ENCODE measurements at regions not wholly inside any gene's neighbourhood (a gene's known extent, or its start where the extent isn't known, plus 50 kb on each side); places are given as distances from the start of the nearest gene placed in this dataset.
"Not testable (repeated sequence)": the region's sequence is repeated elsewhere in the genome, so short reads cannot be mapped to it uniquely, and the experiment has no call there.

GRCh38 chr10:113473011-113473410, 79.8 kb upstream of the HABP2 start:
- intact Hi-C loops (cut with micrococcal nuclease) = no loop called here
- DNase-seq (no peak), ATAC-seq (no peak)

DNA sequence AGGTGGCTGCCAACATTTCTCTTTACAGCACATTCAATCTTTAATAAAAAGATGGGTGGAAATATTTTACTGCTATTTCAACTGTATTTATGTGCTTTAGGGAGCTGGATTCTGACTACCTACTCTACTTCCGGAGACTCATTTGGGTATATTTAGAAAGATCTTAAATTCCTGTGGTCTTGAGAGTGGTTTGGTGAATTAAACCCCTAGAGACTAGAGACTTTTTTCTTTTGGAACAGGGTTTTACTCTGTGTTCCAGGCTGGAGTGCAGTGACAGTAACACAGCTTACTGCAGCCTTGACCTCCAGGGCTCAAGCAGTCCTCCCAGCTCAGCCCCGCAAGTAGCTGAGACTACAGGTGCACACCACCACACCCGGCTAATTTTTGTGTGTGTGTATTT, 79.0 kb upstream of the HABP2 start:
- DNase-seq = no peak
- no peak for ATAC-seq
- intact Hi-C loops (cut with micrococcal nuclease) = no loop called here

DNA sequence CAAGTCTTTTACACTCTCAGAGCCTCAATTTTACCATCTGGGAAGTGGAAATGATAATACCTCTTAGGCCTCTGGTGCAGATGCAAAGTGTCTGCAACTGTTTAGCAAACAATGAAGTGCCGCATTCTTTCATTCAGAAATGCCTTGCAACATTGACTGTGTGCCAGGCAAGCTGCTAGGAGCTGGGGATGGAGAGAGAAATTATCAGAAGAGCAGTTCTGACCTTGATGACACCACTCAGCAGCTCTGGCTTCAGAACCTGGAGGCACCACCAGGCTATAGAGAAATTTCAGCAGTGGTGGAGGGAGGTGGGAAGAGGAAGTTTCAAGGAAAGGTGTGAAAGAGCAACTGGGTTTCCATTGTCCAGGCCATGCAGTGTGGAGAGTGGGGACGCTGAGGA, 78.1 kb upstream of the HABP2 start:
- DNase-seq (no peak), ATAC-seq (peak; percentile 73)
- intact Hi-C loops (cut with micrococcal nuclease) = no loop called here

GRCh38 chr10:113475381-113475807, 77.5 kb upstream of the HABP2 start:
- intact Hi-C loops (cut with micrococcal nuclease) = no loop called here
- ATAC-seq (peak; percentile 66), DNase-seq (no peak)

GRCh38 chr10:113476191-113476590, 76.7 kb upstream of the HABP2 start:
- no peak for DNase-seq
- ATAC-seq = peak; percentile 58
- intact Hi-C loops (cut with micrococcal nuclease) = no loop called here

GRCh38 chr10:113476673-113477072, 76.2 kb upstream of the HABP2 start:
- ATAC-seq = no peak
- intact Hi-C loops (cut with micrococcal nuclease) = no loop called here
- no peak for DNase-seq

- intact Hi-C loops (cut with micrococcal nuclease) = no loop called here
- no peak for ATAC-seq
- DNase-seq = no peak
These were observed 75.4 kb upstream of the HABP2 start for GRCh38 chr10:113477451-113477850.

DNA sequence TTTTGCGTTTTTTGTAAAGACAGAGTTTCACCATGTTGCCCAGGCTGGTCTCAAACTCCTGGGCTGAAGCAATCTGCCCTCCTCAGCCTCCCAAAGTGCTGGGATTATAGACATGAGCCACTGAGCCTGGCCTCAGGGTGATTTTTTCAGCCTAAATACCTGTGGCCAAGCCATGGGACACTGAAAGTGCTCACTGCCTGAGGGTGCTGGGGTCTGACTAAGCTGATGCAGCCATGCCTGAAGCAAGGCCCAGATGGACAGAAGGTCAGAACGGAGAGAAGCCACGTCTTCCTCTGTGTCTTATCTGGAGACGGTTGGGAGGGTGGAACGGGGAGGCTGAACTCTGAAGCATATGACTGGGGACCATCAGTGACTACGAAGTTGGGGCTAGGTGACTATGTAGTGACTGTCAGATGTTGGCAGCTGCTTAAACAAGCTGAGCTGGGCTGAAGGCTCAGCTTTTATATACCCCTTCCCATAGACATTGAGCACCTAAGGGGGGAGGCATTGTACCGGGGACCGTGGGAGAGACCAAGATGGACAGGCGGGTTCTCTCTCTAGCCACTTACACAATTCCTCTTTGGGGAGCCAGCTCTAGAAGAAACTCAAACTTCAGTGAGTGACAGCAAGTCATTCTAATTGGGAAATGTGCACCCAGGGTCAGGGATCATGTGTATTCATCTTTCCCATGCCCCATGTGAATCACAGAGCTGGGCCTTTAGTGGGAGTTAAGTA, 73.3 kb upstream of the HABP2 start:
- intact Hi-C loops (cut with micrococcal nuclease) = no loop called here
- no peak for DNase-seq
- no peak for ATAC-seq

GRCh38 chr10:113480081-113480360, 72.8 kb upstream of the HABP2 start:
- no peak for ATAC-seq
- intact Hi-C loops (cut with micrococcal nuclease) = no loop called here
- no peak for DNase-seq

DNA sequence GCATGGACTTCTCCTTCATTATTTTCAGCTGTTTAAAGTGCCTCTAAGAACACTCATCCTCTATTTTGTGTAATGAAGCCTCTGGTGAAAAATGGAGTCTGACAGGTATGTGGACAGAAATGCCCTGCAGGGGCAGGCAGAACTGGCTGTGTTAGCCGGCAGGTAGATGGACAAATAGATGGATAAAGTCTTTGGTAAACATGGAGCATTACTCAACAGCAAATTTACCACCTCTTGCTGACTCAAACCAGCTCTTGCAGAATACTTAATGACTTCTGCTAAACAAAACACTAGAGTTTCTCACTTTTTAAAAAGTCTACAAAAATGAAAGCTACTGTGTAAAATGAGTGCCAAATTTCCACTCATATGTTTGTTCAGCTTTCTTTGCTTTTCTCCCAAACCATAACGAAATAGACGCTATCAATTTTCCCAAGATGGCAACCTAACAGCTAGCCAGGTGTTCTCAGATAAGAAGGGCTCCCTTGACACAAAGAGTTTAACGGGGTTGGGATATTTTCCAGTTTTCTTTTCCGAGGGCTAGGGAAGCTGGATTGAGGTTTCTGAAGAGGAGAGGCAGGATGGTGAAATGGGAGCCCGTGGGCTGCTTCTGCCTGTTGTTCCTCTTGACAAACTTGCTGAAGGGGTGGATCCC, 71.9 kb upstream of the HABP2 start:
- ATAC-seq (peak; percentile 24), DNase-seq (no peak)
- intact Hi-C loops (cut with micrococcal nuclease) = no loop called here

GRCh38 chr10:113484487-113484886, 68.4 kb upstream of the HABP2 start:
- ATAC-seq (no peak), DNase-seq (no peak)
- intact Hi-C loops (cut with micrococcal nuclease) = no loop called here

- no peak for DNase-seq
- no peak for ATAC-seq
- intact Hi-C loops (cut with micrococcal nuclease) = no loop called here
These were observed 67.1 kb upstream of the HABP2 start for GRCh38 chr10:113485736-113486135.

GRCh38 chr10:113486531-113486930, 66.3 kb upstream of the HABP2 start:
- ATAC-seq (no peak), DNase-seq (no peak)
- intact Hi-C loops (cut with micrococcal nuclease) = no loop called here

DNA sequence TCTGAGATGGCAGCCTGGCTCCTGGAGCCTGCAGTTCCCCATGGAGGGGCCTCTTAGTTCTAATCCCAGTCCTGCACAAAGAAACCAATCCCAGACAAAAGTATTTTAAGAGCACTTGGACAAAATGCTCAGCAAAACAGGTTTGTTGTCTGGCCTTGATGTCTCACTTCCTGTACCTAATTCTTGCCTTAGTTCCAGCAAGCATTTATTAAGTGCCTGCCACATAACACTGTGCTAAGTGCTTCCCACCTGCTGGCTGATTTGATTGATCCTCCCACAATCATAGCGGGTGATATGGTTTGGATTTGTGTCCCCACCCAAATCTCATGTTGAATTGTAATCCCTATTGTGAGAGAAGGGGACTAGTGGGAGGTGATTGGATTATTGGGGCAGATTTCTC, 65.7 kb upstream of the HABP2 start:
- DNase-seq (no peak), ATAC-seq (no peak)
- intact Hi-C loops (cut with micrococcal nuclease) = no loop called here

DNA sequence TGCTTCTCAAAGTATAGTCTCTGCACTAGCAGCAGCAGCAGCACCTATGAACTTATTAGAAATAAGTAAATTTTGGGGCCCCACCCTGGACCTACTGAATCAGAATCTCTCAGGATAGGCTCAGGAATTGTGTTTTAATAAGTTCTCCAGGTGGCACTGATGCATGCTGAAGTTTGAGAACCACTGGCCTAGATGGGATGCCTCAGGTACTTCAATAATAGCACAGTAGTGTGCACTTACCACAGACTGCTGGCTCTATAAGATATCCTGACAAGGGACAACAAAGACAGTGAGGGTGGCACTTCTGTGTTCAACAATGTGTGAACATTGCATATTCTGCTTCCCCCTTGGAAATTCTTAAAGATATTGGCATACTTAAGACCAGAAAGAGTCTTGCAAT, 64.7 kb upstream of the HABP2 start:
- intact Hi-C loops (cut with micrococcal nuclease) = no loop called here
- no peak for DNase-seq
- no peak for ATAC-seq

- ATAC-seq; DNase-seq; intact Hi-C loops (cut with micrococcal nuclease): not testable (repeated sequence)
These were observed 63.3 kb upstream of the HABP2 start for GRCh38 chr10:113489522-113489921.

DNA sequence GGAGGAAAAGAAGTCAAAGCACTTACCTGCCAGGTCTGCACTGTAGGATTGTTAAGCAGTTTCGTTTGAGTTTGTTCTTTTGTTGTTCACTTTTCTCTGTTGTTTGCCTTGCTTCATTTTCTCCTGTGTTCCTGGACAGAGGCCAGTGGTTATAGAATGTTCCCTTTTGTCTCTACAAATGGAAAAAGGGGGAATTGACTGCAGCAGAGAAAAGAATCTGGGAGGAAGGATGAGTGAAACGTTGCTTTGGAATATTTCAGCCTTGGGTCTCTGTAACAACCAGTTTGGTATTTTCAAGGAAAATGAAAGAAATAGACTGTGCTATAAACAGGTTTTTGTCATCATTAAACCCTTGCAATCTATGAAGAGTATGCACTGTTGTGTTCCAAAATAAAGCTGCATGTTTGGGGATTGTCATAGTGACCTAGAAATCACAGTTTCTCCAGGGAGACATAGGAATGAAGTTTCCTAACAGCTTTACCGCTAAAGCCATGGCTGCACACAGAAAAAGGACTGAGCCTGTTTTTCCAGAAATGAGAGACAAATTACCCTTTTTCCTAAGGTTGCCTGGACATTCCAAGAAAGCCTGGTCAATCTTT, 60.8 kb upstream of the HABP2 start:
- no peak for DNase-seq
- peak; percentile 87 for ATAC-seq
- intact Hi-C loops (cut with micrococcal nuclease) = no loop called here

GRCh38 chr10:113493195-113493594, 59.7 kb upstream of the HABP2 start:
- intact Hi-C loops (cut with micrococcal nuclease) = no loop called here
- ATAC-seq = no peak
- no peak for DNase-seq

- ATAC-seq = no peak
- intact Hi-C loops (cut with micrococcal nuclease) = no loop called here
- no peak for DNase-seq
These were observed 59.0 kb upstream of the HABP2 start for GRCh38 chr10:113493882-113494301.

- ATAC-seq (no peak), DNase-seq (no peak)
- intact Hi-C loops (cut with micrococcal nuclease) = no loop called here
These were observed 58.1 kb upstream of the HABP2 start for GRCh38 chr10:113494761-113495160.

- intact Hi-C loops (cut with micrococcal nuclease) = no loop called here
- DNase-seq = no peak
- no peak for ATAC-seq
These were observed 57.3 kb upstream of the HABP2 start for GRCh38 chr10:113495553-113495952.
